Activated CD4-positive, alpha-beta T cell treated with anti-CD3 and anti-CD28 coated beads, Interleukin-2, amount 50 U/mL, for 4 hours (primary cell): ENCODE measurements at regions not wholly inside any gene's neighbourhood (a gene's known extent, or its start where the extent isn't known, plus 50 kb on each side); places are given as distances from the start of the nearest gene placed in this dataset.
"Not testable (repeated sequence)": the region's sequence is repeated elsewhere in the genome, so short reads cannot be mapped to it uniquely, and the experiment has no call there.

Source experiments
- DNase-seq, 2 experiments: peaks; one replicate each; pipeline ENCODE4 v3.0.0-alpha.2; 2020

- no peak for DNase-seq
Measured at GRCh38 chr7:69328516-69328915, 269.8 kb upstream of the AUTS2 start.

DNA sequence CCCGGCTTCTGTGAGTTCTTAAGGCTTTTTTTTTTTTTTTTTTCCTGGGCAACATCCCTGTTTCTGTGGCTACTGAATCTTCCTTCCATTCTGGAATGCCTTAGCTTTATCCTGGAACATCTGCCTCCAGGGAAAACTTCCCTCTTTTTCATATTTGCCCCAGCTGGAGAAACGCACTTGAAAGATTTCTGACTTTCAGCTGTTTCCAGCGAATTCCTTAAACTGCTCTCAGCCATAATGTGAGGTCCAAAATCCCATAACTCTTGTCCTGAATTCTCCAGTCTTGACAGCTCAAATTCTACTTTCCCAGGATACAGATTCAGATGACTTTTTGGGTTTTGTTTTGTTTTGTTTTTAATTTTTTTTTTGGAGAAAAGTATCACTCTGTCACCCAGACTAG lies 263.6 kb upstream of the AUTS2 start:
- no peak for DNase-seq

DNA sequence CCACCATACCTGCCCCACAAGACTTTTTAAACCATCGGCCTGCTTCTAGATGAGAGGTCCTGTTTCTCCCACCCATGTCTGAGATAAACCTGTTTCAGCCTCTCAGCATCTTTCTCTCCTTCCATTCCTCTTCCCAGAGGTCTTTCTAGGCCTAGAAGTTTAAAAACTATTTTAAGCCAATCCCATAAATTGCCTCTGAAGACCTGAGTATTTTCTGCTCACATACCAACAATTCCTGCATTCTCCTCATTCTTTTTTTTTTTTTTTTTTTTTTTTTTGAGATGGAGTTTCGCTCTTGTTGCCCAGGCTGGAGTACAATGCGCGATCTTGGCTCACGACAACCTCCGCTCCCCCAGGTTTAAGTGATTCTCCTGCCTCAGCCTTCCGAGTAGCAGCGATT lies 262.9 kb upstream of the AUTS2 start:
- no peak for DNase-seq

GRCh38 chr7:69336976-69337375 lies 261.3 kb upstream of the AUTS2 start:
- no peak for DNase-seq

DNA sequence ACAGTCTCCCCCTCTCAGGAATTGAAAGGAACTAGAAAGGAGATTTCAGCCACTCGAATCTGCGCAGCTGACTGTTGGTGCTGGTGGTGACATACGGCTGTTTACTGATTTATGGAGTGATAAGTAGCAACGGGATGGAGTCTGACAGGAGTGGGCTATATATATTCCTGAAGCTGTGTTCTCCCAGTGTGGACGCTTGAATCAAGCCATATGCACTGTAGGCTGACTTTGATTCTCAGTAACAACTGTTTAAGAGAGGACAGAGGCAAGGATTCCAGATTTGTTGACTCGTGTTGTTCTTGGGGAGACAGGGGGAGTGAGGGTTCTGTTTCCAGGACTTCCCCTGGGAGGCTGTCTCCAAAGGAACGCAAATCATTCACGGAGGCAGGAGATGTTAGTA lies 260.1 kb upstream of the AUTS2 start:
- no peak for DNase-seq

DNA sequence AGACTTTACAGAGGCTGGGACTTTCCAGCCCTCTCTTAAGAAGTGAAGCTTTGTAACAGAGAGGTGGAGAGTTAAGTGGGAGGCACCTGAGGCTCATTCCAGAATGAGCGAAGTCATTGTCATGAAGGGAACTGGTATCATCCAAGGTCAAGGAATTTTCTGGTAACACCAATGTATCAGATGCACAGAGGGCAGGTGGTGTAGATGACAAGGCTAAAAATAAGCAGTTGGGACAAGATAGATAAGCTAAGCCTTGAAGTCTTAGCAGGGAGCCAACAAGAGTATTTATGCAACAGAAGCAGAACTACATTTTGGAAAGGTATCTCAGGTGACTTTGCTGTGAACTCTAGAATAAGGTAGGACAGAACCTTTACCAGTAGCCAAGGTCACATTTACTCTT lies 257.0 kb upstream of the AUTS2 start:
- DNase-seq, result no peak

GRCh38 chr7:69342154-69342884 lies 256.0 kb upstream of the AUTS2 start:
- DNase-seq, result no peak

DNA sequence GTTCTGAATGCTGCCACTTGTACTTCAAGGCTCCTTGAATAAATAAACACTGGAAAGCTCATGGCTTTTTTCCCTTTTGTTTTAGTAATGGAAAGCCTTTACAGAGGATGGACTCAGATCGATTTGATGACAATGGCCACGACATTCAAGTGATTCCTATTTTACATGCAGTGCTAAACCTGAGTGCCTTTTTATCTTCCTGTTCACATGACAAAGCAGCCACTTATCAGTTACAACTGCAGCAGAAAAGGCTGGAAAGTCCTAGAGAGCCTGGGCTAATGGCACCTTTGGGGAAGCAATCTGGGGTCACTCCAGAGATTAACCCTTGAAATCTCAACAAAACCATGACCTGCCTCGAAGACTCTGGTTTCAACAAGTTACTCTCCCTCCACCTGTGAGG lies 249.0 kb upstream of the AUTS2 start:
- no peak for DNase-seq

- DNase-seq, result no peak
Measured at GRCh38 chr7:69358163-69358821, 240.0 kb upstream of the AUTS2 start.

- DNase-seq, result no peak
Measured at GRCh38 chr7:69359003-69359700, 239.1 kb upstream of the AUTS2 start.

- DNase-seq, result no peak
Measured at GRCh38 chr7:69360913-69361312, 237.4 kb upstream of the AUTS2 start.

GRCh38 chr7:69363136-69363535 lies 235.1 kb upstream of the AUTS2 start:
- DNase-seq, result no peak

GRCh38 chr7:69364813-69365643 lies 233.2 kb upstream of the AUTS2 start:
- DNase-seq, result no peak

DNA sequence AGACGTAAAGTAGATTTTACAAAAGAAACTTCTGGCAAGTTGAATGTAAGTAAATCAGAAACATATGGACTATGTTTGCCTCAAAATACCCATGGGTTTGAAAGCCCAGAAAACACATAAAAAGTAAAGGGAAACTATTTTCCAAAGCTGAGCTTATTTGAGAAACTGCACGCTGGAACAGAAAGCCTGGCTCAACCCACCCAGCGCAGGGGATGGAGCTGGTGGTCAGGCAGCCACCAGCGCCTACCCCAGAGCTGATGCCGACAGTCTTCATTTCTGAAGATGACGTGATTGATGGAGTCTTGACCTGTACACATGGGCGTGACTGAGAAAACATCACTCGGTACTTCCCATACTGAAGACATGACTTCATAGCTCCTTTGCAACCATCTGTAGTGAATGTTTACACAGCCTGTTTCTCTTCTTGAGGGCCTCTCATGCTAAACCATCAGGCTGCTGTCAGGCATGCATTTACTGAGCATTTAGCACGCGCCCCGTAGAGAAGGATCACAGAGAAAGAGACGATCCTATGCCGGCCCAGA lies 232.6 kb upstream of the AUTS2 start:
- DNase-seq, result no peak

DNA sequence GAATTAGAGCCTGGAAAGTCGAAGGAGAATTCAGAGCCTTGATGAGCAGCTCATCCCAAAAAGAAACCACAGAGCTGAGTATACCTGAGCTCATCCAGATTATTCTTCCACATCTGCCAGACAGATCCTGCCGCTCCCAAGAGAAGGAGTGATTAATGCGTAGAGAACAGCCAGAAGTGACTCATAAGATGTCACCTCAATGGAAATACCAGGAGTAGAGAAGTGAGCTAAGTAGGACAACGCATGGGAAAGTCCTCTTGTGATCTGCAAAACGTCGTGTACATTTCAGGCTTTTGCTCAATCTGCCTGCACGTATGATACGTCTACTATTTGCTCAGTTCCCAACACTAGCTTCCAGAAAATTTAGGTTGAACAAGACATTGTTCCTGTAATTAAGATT lies 230.5 kb upstream of the AUTS2 start:
- no peak for DNase-seq

- no peak for DNase-seq
Measured at GRCh38 chr7:69373171-69374043, 224.9 kb upstream of the AUTS2 start.

- no peak for DNase-seq
Measured at GRCh38 chr7:69374044-69374425, 224.2 kb upstream of the AUTS2 start.

DNA sequence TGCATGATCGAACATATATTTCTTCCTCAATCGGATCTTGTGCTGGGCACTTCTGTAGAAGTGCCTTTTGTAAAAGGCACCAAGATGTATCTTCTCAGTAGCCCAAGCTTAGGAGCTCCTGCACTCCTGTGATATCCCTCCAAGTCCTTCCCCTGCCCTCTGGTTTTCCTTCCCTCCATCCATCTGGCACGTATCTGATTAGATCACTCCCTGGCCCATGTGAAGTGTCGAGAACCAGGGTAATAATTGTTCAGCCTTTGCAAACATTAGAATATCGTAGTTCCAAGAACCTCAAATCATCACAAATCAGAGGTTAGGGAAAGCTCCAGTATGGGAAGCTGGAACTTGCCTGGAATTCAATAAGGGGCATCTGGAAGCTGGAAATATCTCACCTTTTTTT lies 221.1 kb upstream of the AUTS2 start:
- DNase-seq, result no peak

DNA sequence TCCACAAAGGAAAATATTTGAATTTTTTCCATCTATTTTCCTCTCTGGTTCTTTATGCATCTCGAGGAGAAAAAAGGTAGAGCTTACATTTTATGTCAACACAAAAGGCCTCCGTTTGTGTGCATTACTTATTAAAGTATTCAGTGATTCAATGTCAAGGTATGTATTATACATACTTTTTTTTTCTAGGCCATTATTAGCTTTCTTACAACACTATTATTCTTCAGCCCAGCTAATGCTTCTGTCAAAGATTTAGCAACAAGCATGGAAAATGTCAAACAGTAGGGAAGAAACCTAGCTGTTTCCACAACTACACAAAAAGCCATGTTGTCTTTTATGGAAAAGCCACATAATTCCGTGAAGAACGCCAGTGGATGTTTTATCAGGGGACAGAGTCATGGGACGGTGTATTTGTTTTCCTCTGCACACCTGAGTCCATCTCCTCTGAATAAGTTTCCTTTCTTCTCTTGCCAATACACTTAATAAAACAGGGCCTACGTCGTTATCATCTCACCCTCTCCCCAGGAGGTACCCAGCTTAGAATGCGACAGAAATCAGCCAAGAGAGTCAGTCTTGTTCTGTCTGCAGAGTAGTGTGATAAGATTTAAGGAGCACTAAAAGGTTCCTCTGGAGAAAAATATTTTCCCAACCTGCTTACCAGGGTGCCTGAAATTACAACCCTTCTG lies 209.7 kb upstream of the AUTS2 start:
- DNase-seq, result no peak

DNA sequence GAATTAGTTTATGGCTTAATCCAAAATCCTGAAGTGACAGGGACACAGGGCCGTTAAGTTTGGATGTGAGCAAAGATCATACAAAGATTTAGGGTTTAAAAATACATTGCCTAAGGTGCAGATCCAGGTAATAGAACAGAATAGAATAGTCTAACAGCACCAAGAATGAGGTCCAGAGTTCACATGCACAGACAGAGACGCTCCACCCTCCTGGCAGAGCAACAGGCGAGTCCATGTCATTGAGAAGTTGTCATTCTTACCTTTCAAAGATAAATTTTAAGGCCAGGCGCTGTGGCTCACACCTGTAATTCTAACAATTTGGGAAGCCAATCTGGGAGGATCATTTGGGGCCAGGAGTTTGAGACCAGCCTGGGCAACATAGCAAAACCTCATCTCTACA lies 209.1 kb upstream of the AUTS2 start:
- no peak for DNase-seq

GRCh38 chr7:69393912-69394311 lies 204.4 kb upstream of the AUTS2 start:
- DNase-seq, result not testable (repeated sequence)
